ENCODE measurements at regions not wholly inside any gene's neighbourhood (a gene's known extent, or its start where the extent isn't known, plus 50 kb on each side); places are given as distances from the start of the nearest gene placed in this dataset.

GRCh38 chr2:223524066-223524465, 78.1 kb downstream of the SCG2 start:
- no peak overlapping the region for H3K27ac ChIP-seq (ENCODE audit: low read depth in 1 of 2, low read length in 2 of 2)
- no CpG with 5 or more reads among the region's 1 CpG for WGBS (ENCODE audit: insufficient coverage)

GRCh38 chr2:223526106-223526505, 76.1 kb downstream of the SCG2 start:
- no peak for TF ChIP-seq CTCF (IDR thresholded peaks at IDR 0.05)
- peaks cover 0 to 2% (median 0%) of the 10 kb centered on the region in 3 donors for H3K27me3 Mint-ChIP-seq (ENCODE audit: low read depth in 3 of 3)
- intact Hi-C loops (cut with micrococcal nuclease), result no loop called here
- H3K27me3 ChIP-seq (ENCODE audit: control insufficient read depth in 2 of 2, insufficient read depth in 2 of 2, low read length in 2 of 2), result no peaks in the 10 kb centered on the region
- H3K4me2 ChIP-seq (replicated peaks; ENCODE audit: extremely low read depth, low read length, poor library complexity, severe bottlenecking), result no peak overlapping the region
- H3K4me3 ChIP-seq (replicated peaks in 1 of 3; ENCODE audit: low read depth in 2 of 3, low read length in 3 of 3), result no peak overlapping the region
- no peak overlapping the region for H3K27ac Mint-ChIP-seq
- no peaks in the 10 kb centered on the region for H3K36me3 ChIP-seq (replicated peaks in 1 of 2; ENCODE audit: control insufficient read depth in 1 of 2, insufficient read depth in 2 of 2, low read length in 2 of 2)
- no peak overlapping the region for H3K27ac ChIP-seq (ENCODE audit: low read depth in 1 of 2, low read length in 2 of 2)
- no peaks in the 10 kb centered on the region for H3K36me3 Mint-ChIP-seq
- DNase-seq, result no peak
- H3K9me3 ChIP-seq (replicated peaks in 1 of 2; ENCODE audit: control insufficient read depth in 1 of 2, insufficient read depth in 1 of 2, low read length in 2 of 2), result peaks cover 0 to 7% of the 10 kb centered on the region in 2 donors
- no peak overlapping the region for H3K4me3 Mint-ChIP-seq
- no peaks in the 10 kb centered on the region for H3K4me1 ChIP-seq (ENCODE audit: control insufficient read depth in 1 of 2, insufficient read depth in 2 of 2, low read length in 2 of 2)
- H3K9me3 Mint-ChIP-seq, result peaks cover 2 to 15% (median 7%) of the 10 kb centered on the region in 7 donors
- no peak overlapping the region for H2AFZ ChIP-seq (ENCODE audit: insufficient read depth, low read depth, low read length, poor library complexity, severe bottlenecking)
- no peaks in the 10 kb centered on the region for H4K20me1 ChIP-seq (ENCODE audit: insufficient read depth, low read length)
- no peaks in the 10 kb centered on the region for H3K4me1 Mint-ChIP-seq
- H3K79me2 ChIP-seq (ENCODE audit: insufficient read depth, low read length), result no peaks in the 10 kb centered on the region
- H3K9ac ChIP-seq (ENCODE audit: insufficient read depth, low read length, poor library complexity, severe bottlenecking), result no peak overlapping the region

More at GRCh38 chr2:223524066-223524465, 78.1 kb downstream of the SCG2 start:
- H3K36me3 ChIP-seq (replicated peaks in 1 of 2; ENCODE audit: control insufficient read depth in 1 of 2, insufficient read depth in 2 of 2, low read length in 2 of 2), result no peaks in the 10 kb centered on the region
- H3K4me2 ChIP-seq (replicated peaks; ENCODE audit: extremely low read depth, low read length, poor library complexity, severe bottlenecking), result no peak overlapping the region
- Mint-ChIP-seq H3K9me3 (peaks cover 0 to 6% (median 0%) of the 10 kb centered on the region in 7 donors), H3K4me1 (no peaks in the 10 kb centered on the region), H3K36me3 (no peaks in the 10 kb centered on the region), H3K27ac (no peak overlapping the region), H3K4me3 (no peak overlapping the region), H3K27me3 (ENCODE audit: low read depth in 3 of 3) (peaks cover 0 to 2% (median 0%) of the 10 kb centered on the region in 3 donors)
- DNase-seq, result no peak
- H3K27me3 ChIP-seq (ENCODE audit: control insufficient read depth in 2 of 2, insufficient read depth in 2 of 2, low read length in 2 of 2), result no peaks in the 10 kb centered on the region
- H3K9ac ChIP-seq (ENCODE audit: insufficient read depth, low read length, poor library complexity, severe bottlenecking), result no peak overlapping the region
- no peaks in the 10 kb centered on the region for H4K20me1 ChIP-seq (ENCODE audit: insufficient read depth, low read length)
- TF ChIP-seq CTCF (IDR thresholded peaks at IDR 0.05), result no peak
- H3K4me3 ChIP-seq (replicated peaks in 1 of 3; ENCODE audit: low read depth in 2 of 3, low read length in 3 of 3), result no peak overlapping the region
- no peaks in the 10 kb centered on the region for H3K79me2 ChIP-seq (ENCODE audit: insufficient read depth, low read length)
- H3K4me1 ChIP-seq (ENCODE audit: control insufficient read depth in 1 of 2, insufficient read depth in 2 of 2, low read length in 2 of 2), result no peaks in the 10 kb centered on the region
- H2AFZ ChIP-seq (ENCODE audit: insufficient read depth, low read depth, low read length, poor library complexity, severe bottlenecking), result no peak overlapping the region
- intact Hi-C loops (cut with micrococcal nuclease), result no loop called here
- H3K9me3 ChIP-seq (replicated peaks in 1 of 2; ENCODE audit: control insufficient read depth in 1 of 2, insufficient read depth in 1 of 2, low read length in 2 of 2), result no peaks in the 10 kb centered on the region
